HL-60 (cell line): ENCODE measurements at regions not wholly inside any gene's neighbourhood (a gene's known extent, or its start where the extent isn't known, plus 50 kb on each side); places are given as distances from the start of the nearest gene placed in this dataset.

Experiments used
- DNase-seq, 2 experiments: peaks; one replicate each; pipeline ENCODE4 v3.0.0-alpha.2; 2010 to 2020; ENCODE audit warnings: low read depth in 1 of 2, low spot score in 1 of 2
- H3K27ac ChIP-seq: fragments of 250-450 bp; sonication (Bioruptor Pico); replicated peaks from 2 replicates; pipeline ENCODE4 v1.5.1; 2020; ENCODE audit warnings: mild to moderate bottlenecking, moderate library complexity
- H3K27me3 ChIP-seq: fragments of 250-450 bp; sonication (Bioruptor Pico); 2 replicates; pipeline ENCODE4 v1.5.1; 2021; ENCODE audit warnings: mild to moderate bottlenecking, moderate library complexity; ENCODE audit not compliant: insufficient read depth, poor library complexity, severe bottlenecking
- H3K4me3 ChIP-seq: replicated peaks from 2 replicates; pipeline ENCODE4 v1.5.1; 2011; ENCODE audit warnings: mild to moderate bottlenecking, control low read depth, low read length; ENCODE audit not compliant: insufficient read depth
- CTCF ChIP-seq: IDR thresholded peaks from one replicate; pipeline ENCODE4 v1.5.1; 2011; ENCODE audit warnings: low read length, control low read depth, inconsistent platforms; ENCODE audit not compliant: insufficient read depth
- GABPA ChIP-seq: IDR thresholded peaks from 2 replicates; pipeline ENCODE4 v1.6.1; 2012; ENCODE audit warnings: low read depth
- POLR2AphosphoS5 ChIP-seq: IDR thresholded peaks from 2 replicates; pipeline ENCODE4 v1.6.1; 2012; ENCODE audit warnings: low read depth
- REST ChIP-seq: IDR thresholded peaks from 2 replicates; pipeline ENCODE4 v1.6.1; 2012; ENCODE audit warnings: low read depth; ENCODE audit not compliant: insufficient replicate concordance
- SPI1 ChIP-seq: IDR thresholded peaks from 2 replicates; pipeline ENCODE4 v1.6.1; 2012; ENCODE audit warnings: low read depth, mild to moderate bottlenecking, borderline replicate concordance

- H3K27ac ChIP-seq: no peak overlapping the region
- H3K27me3 ChIP-seq: peaks cover 2% of the 10 kb centered on the region
Measured at GRCh38 chr2:123419976-123420375, 605.1 kb upstream of the CNTNAP5 start.

GRCh38 chr2:123434546-123435395 is 590.3 kb upstream of the CNTNAP5 start:
- H3K27ac ChIP-seq: no peak overlapping the region

More at GRCh38 chr2:123419976-123420375, 605.1 kb upstream of the CNTNAP5 start:
- no peak for TF ChIP-seq REST
- no peak for TF ChIP-seq POLR2AphosphoS5
- TF ChIP-seq CTCF: no peak
- TF ChIP-seq SPI1: no peak
- no peak for TF ChIP-seq GABPA
- H3K4me3 ChIP-seq: no peak overlapping the region
- no peak for DNase-seq

More at GRCh38 chr2:123434546-123435395, 590.3 kb upstream of the CNTNAP5 start:
- DNase-seq: no peak
- Histone ChIP-seq H3K4me3 (no peak overlapping the region), H3K27me3 (no peaks in the 10 kb centered on the region)
- TF ChIP-seq SPI1 (no peak), REST (no peak), POLR2AphosphoS5 (no peak), GABPA (no peak), CTCF (no peak)
